Hippocampal formation (tissue), 2 donors: ENCODE measurements at regions not wholly inside any gene's neighbourhood (a gene's known extent, or its start where the extent isn't known, plus 50 kb on each side); places are given as distances from the start of the nearest gene placed in this dataset.

Experiments used
- DNase-seq, 2 donors: peaks; one replicate each; lab custom pipeline; 2025; lab: John Stamatoyannopoulos, UW

GRCh38 chr11:112401036-112401769 lies 140.5 kb upstream of the PLET1 start:
- DNase-seq, result no peak

- DNase-seq, result no peak
These were observed 142.8 kb upstream of the PLET1 start for GRCh38 chr11:112403432-112403831.

GRCh38 chr11:112404112-112404511 lies 143.5 kb upstream of the PLET1 start:
- DNase-seq, result no peak

- no peak for DNase-seq
These were observed 147.9 kb upstream of the PLET1 start for GRCh38 chr11:112408517-112408916.

GRCh38 chr11:112410325-112410724 lies 149.7 kb upstream of the PLET1 start:
- no peak for DNase-seq

GRCh38 chr11:112412383-112412782 lies 151.7 kb upstream of the PLET1 start:
- no peak for DNase-seq

- no peak for DNase-seq
These were observed 156.7 kb upstream of the PLET1 start for GRCh38 chr11:112417339-112417738.

GRCh38 chr11:112418438-112418837 lies 157.8 kb upstream of the PLET1 start:
- no peak for DNase-seq

- DNase-seq, result no peak
These were observed 161.2 kb upstream of the PLET1 start for GRCh38 chr11:112421879-112422278.

GRCh38 chr11:112425121-112425520 lies 164.5 kb upstream of the PLET1 start:
- no peak for DNase-seq

GRCh38 chr11:112437096-112437495 lies 176.4 kb upstream of the PLET1 start:
- DNase-seq, result no peak

- DNase-seq, result no peak
These were observed 179.0 kb upstream of the PLET1 start for GRCh38 chr11:112439614-112440013.

- no peak for DNase-seq
These were observed 179.9 kb upstream of the PLET1 start for GRCh38 chr11:112440518-112440917.

GRCh38 chr11:112448168-112448567 lies 187.5 kb upstream of the PLET1 start:
- DNase-seq, result no peak

- DNase-seq, result no peak
These were observed 188.1 kb upstream of the PLET1 start for GRCh38 chr11:112448806-112449205.

GRCh38 chr11:112451250-112451649 lies 190.6 kb upstream of the PLET1 start:
- no peak for DNase-seq

- no peak for DNase-seq
These were observed 193.2 kb upstream of the PLET1 start for GRCh38 chr11:112453601-112454577.

GRCh38 chr11:112454841-112455240 lies 194.2 kb upstream of the PLET1 start:
- no peak for DNase-seq

GRCh38 chr11:112455791-112456190 lies 195.1 kb upstream of the PLET1 start:
- DNase-seq, result no peak

GRCh38 chr11:112457532-112457931 lies 196.9 kb upstream of the PLET1 start:
- DNase-seq, result no peak

GRCh38 chr11:112459001-112459400 lies 198.3 kb upstream of the PLET1 start:
- no peak for DNase-seq

GRCh38 chr11:112460141-112460540 lies 199.5 kb upstream of the PLET1 start:
- DNase-seq, result no peak

GRCh38 chr11:112464949-112465348 lies 204.3 kb upstream of the PLET1 start:
- no peak for DNase-seq
